GM18520 (cell line): ENCODE measurements at regions not wholly inside any gene's neighbourhood (a gene's known extent, or its start where the extent isn't known, plus 50 kb on each side); places are given as distances from the start of the nearest gene placed in this dataset.
"Not testable (repeated sequence)": the region's sequence is repeated elsewhere in the genome, so short reads cannot be mapped to it uniquely, and the experiment has no call there.

ENCODE experiments used
- ATAC-seq: cut with Tn5 transposase; IDR thresholded peaks from one replicate; pipeline ENCODE4 v1.9.1; 2021; ENCODE audit not compliant: unreplicated experiment

GRCh38 chr3:159340877-159341500, 539.1 kb downstream of the MFSD1 start:
- ATAC-seq: no peak

- no peak for ATAC-seq
Measured at GRCh38 chr3:159346271-159346903, 544.5 kb downstream of the MFSD1 start.

GRCh38 chr3:159348431-159348830, 546.6 kb downstream of the MFSD1 start:
- ATAC-seq: no peak

- peak; percentile 51 for ATAC-seq
Measured at GRCh38 chr3:159356606-159357005, 554.8 kb downstream of the MFSD1 start.

- ATAC-seq: no peak
Measured at GRCh38 chr3:159364511-159364910, 562.7 kb downstream of the MFSD1 start.

- no peak for ATAC-seq
Measured at GRCh38 chr3:159366476-159366875, 564.6 kb downstream of the MFSD1 start.

GRCh38 chr3:159371961-159372360, 570.1 kb downstream of the MFSD1 start:
- ATAC-seq: no peak

GRCh38 chr3:159378396-159379194, 576.7 kb downstream of the MFSD1 start:
- ATAC-seq: no peak

GRCh38 chr3:159380891-159381290, 579.0 kb downstream of the MFSD1 start:
- ATAC-seq: no peak

- no peak for ATAC-seq
Measured at GRCh38 chr3:159390656-159391212, 588.9 kb downstream of the MFSD1 start.

- ATAC-seq: not testable (repeated sequence)
Measured at GRCh38 chr3:159397683-159398082, 591.0 kb upstream of the IL12A start.

- ATAC-seq: no peak
Measured at GRCh38 chr3:159401069-159401468, 587.6 kb upstream of the IL12A start.

GRCh38 chr3:159409711-159410110, 578.9 kb upstream of the IL12A start:
- ATAC-seq: not testable (repeated sequence)

GRCh38 chr3:159413319-159413718, 575.3 kb upstream of the IL12A start:
- ATAC-seq: no peak

- ATAC-seq: no peak
Measured at GRCh38 chr3:159416856-159417255, 571.8 kb upstream of the IL12A start.

GRCh38 chr3:159417761-159418160, 570.9 kb upstream of the IL12A start:
- ATAC-seq: no peak

GRCh38 chr3:159418571-159419526, 569.8 kb upstream of the IL12A start:
- ATAC-seq: no peak

GRCh38 chr3:159429702-159430101, 558.9 kb upstream of the IL12A start:
- ATAC-seq: no peak

- no peak for ATAC-seq
Measured at GRCh38 chr3:159432682-159433340, 555.8 kb upstream of the IL12A start.

- no peak for ATAC-seq
Measured at GRCh38 chr3:159439346-159439745, 549.3 kb upstream of the IL12A start.
